ENCODE measurements at regions not wholly inside any gene's neighbourhood (a gene's known extent, or its start where the extent isn't known, plus 50 kb on each side); places are given as distances from the start of the nearest gene placed in this dataset.

- no peaks in the 10 kb centered on the region; a peak in 1 of 5 replicates for H3K27me3 ChIP-seq (ENCODE audit: control insufficient read depth in 2 of 2, insufficient read depth in 2 of 2, low read length in 2 of 2)
- H3K4me3 ChIP-seq = no peak overlapping the region
- TF ChIP-seq ZNF224 (CRISPR knock-in tag; IDR thresholded peaks at IDR 0.05) (no peak), MAZ (CRISPR knock-in tag; conservative IDR thresholded peaks at IDR 0.05 in 1 of 2, IDR thresholded peaks at IDR 0.05 in 1 of 2) (no peak), SNAPC5 (CRISPR knock-in tag; IDR thresholded peaks at IDR 0.05) (no peak), MAFF (IDR thresholded peaks at IDR 0.05; ENCODE audit: low read length) (no peak), GTF3C2 (IDR thresholded peaks at IDR 0.05; ENCODE audit: borderline replicate concordance, extremely low read depth, insufficient read length) (no peak), CBFA2T3 (IDR thresholded peaks at IDR 0.05) (no peak), HES1 (IDR thresholded peaks at IDR 0.05; ENCODE audit: low read depth) (no peak), TSC22D4 (tag; IDR thresholded peaks at IDR 0.05) (no peak), POLR3G (IDR thresholded peaks at IDR 0.05; ENCODE audit: extremely low read depth, insufficient read length, insufficient replicate concordance) (no peak), SRSF3 (IDR thresholded peaks at IDR 0.05; ENCODE audit: insufficient read depth, low read length) (no peak), TAF15 (IDR thresholded peaks at IDR 0.05; ENCODE audit: low read depth, low read length) (no peak), ZNF668 (CRISPR knock-in tag; IDR thresholded peaks at IDR 0.05) (no peak)
- FAIRE-seq = no peak
- H4K20me1 ChIP-seq (replicated peaks; ENCODE audit: control insufficient read depth, insufficient read depth, low read length) = no peaks in the 10 kb centered on the region
- H3K79me2 ChIP-seq (ENCODE audit: control insufficient read depth, insufficient read depth, low read length) = no peaks in the 10 kb centered on the region
- no peak overlapping the region for H3K9ac ChIP-seq (ENCODE audit: insufficient read depth in 1 of 2, low read depth in 2 of 2, low read length in 2 of 2)
- H3K27ac ChIP-seq (ENCODE audit: extremely low read depth, low read depth, low read length) = no peak overlapping the region
- 0% methylated on average over 5 of the region's 5 CpGs for whole genome bisulfite sequencing (ENCODE audit: insufficient coverage, low coverage, missing lambda C conversion rate)
- CTCF ChIA-PET (ENCODE audit: low intra/inter-chr PET ratio) = no interaction called here
- no peak overlapping the region for H3K4me2 ChIP-seq (ENCODE audit: insufficient read depth, low read length)
- H3K9me1 ChIP-seq (ENCODE audit: control insufficient read depth, insufficient read depth, low read length) = no peaks in the 10 kb centered on the region
- no peak for ATAC-seq
- in situ Hi-C loops (cut with MboI) (no loop called here), intact Hi-C loops (cut with micrococcal nuclease) (no loop called here)
- H3K9me3 ChIP-seq (replicated peaks; ENCODE audit: control insufficient read depth, insufficient read depth, low read depth, low read length) = no peaks in the 10 kb centered on the region
- POLR2A ChIA-PET = no interaction called here
- BruUV-seq (replicated peaks) = no TSS peak
- no peak for DNase-seq (ENCODE audit: extremely low read depth in 1 of 4, low spot score in 3 of 4)
- no peaks in the 10 kb centered on the region for H3K4me1 ChIP-seq (replicated peaks in 1 of 2; ENCODE audit: control insufficient read depth in 2 of 2, insufficient read depth in 2 of 2, low read length in 2 of 2)
- no peak overlapping the region for H2AFZ ChIP-seq (ENCODE audit: low read depth, low read length)
- H3K36me3 ChIP-seq (ENCODE audit: control insufficient read depth, insufficient read depth, low read length) = no peaks in the 10 kb centered on the region
Observed at GRCh38 chr7:35482231-35482630, 212.7 kb downstream of the HERPUD2 start.
